ENCODE measurements at regions not wholly inside any gene's neighbourhood (a gene's known extent, or its start where the extent isn't known, plus 50 kb on each side); places are given as distances from the start of the nearest gene placed in this dataset.

- no peak for DNase-seq (ENCODE audit: low spot score)
Observed at GRCh38 chr7:67414858-67415257, 418.2 kb downstream of the TYW1 start.

GRCh38 chr7:67422601-67423000 is 426.0 kb downstream of the TYW1 start:
- no peak for DNase-seq (ENCODE audit: low spot score)

- DNase-seq (ENCODE audit: low spot score): no peak
Observed at GRCh38 chr7:67423065-67423464, 426.4 kb downstream of the TYW1 start.

GRCh38 chr7:67426654-67427053 is 430.0 kb downstream of the TYW1 start:
- no peak for DNase-seq (ENCODE audit: low spot score)

GRCh38 chr7:67429735-67430134 is 433.1 kb downstream of the TYW1 start:
- no peak for DNase-seq (ENCODE audit: low spot score)

- no peak for DNase-seq (ENCODE audit: low spot score)
Observed at GRCh38 chr7:67432536-67433234, 436.1 kb downstream of the TYW1 start.

GRCh38 chr7:67435894-67436535 is 439.4 kb downstream of the TYW1 start:
- no peak for DNase-seq (ENCODE audit: low spot score)

GRCh38 chr7:67438198-67438882 is 441.7 kb downstream of the TYW1 start:
- no peak for DNase-seq (ENCODE audit: low spot score)

- DNase-seq (ENCODE audit: low spot score): no peak
Observed at GRCh38 chr7:67438913-67439505, 442.4 kb downstream of the TYW1 start.

- DNase-seq (ENCODE audit: low spot score): no peak
Observed at GRCh38 chr7:67440321-67440720, 443.7 kb downstream of the TYW1 start.

- DNase-seq (ENCODE audit: low spot score): no peak
Observed at GRCh38 chr7:67445728-67446127, 449.1 kb downstream of the TYW1 start.

GRCh38 chr7:67447297-67447696 is 450.7 kb downstream of the TYW1 start:
- no peak for DNase-seq (ENCODE audit: low spot score)

GRCh38 chr7:67448271-67448670 is 451.6 kb downstream of the TYW1 start:
- DNase-seq (ENCODE audit: low spot score): no peak

- DNase-seq (ENCODE audit: low spot score): no peak
Observed at GRCh38 chr7:67450171-67450570, 453.5 kb downstream of the TYW1 start.

- DNase-seq (ENCODE audit: low spot score): no peak
Observed at GRCh38 chr7:67451306-67451705, 454.7 kb downstream of the TYW1 start.

- no peak for DNase-seq (ENCODE audit: low spot score)
Observed at GRCh38 chr7:67452516-67453026, 455.9 kb downstream of the TYW1 start.

- DNase-seq (ENCODE audit: low spot score): no peak
Observed at GRCh38 chr7:67453580-67454380, 457.1 kb downstream of the TYW1 start.

- no peak for DNase-seq (ENCODE audit: low spot score)
Observed at GRCh38 chr7:67455508-67455907, 458.9 kb downstream of the TYW1 start.

GRCh38 chr7:67462781-67463191 is 466.2 kb downstream of the TYW1 start:
- DNase-seq (ENCODE audit: low spot score): no peak

- no peak for DNase-seq (ENCODE audit: low spot score)
Observed at GRCh38 chr7:67463316-67463715, 466.7 kb downstream of the TYW1 start.

- no peak for DNase-seq (ENCODE audit: low spot score)
Observed at GRCh38 chr7:67463983-67464382, 467.4 kb downstream of the TYW1 start.

Measured in mesenteric fat pad (tissue), 1 donor.